Upper lobe of left lung (tissue), 6 donors: ENCODE measurements at regions not wholly inside any gene's neighbourhood (a gene's known extent, or its start where the extent isn't known, plus 50 kb on each side); places are given as distances from the start of the nearest gene placed in this dataset.

Source experiments
- ATAC-seq, 2 donors: fragments of 200-7000 bp; cut with Tn5 transposase; one replicate each; pipeline ENCODE4 v1.9.1; 2022; ENCODE audit warnings: mild to moderate bottlenecking in 2 of 2, moderate library complexity in 2 of 2; ENCODE audit not compliant: low FRiP score in 2 of 2
- DNase-seq, 2 donors: peaks; one replicate each; pipeline ENCODE4 v3.0.0-alpha.2; 2019 to 2020
- H3K27ac ChIP-seq, 4 donors: fragments of 200-600 bp; sonication (generic); one replicate each; pipeline ENCODE4 v1.5.1; 2016 to 2019
- H3K27me3 ChIP-seq, 4 donors: fragments of 200-600 bp; sonication (generic); one replicate each; pipeline ENCODE4 v1.5.1; 2017 to 2019
- H3K36me3 ChIP-seq, 4 donors: fragments of 200-600 bp; sonication (generic); one replicate each; pipeline ENCODE4 v1.5.1; 2016 to 2019
- H3K4me1 ChIP-seq, 4 donors: fragments of 200-600 bp; sonication (generic); one replicate each; pipeline ENCODE4 v1.5.1; 2018 to 2019
- H3K4me3 ChIP-seq, 4 donors: fragments of 200-600 bp; sonication (generic); one replicate each; pipeline ENCODE4 v1.5.1; 2017 to 2019; ENCODE audit warnings: mild to moderate bottlenecking in 2 of 4, moderate library complexity in 1 of 4
- H3K9me3 ChIP-seq, 4 donors: fragments of 200-600 bp; sonication (generic); one replicate each; pipeline ENCODE4 v1.5.1; 2018 to 2019
- EP300 ChIP-seq, 4 donors: sonication (generic); formaldehyde crosslinking; IDR thresholded peaks; one replicate each; pipeline ENCODE4 v1.5.1; 2017; ENCODE audit warnings: antibody characterized with exemption in 4 of 4, control low read depth in 2 of 4
- POLR2A ChIP-seq, 4 donors: fragments of 450-650 bp; IDR thresholded peaks; one replicate each; pipeline ENCODE4 v1.5.1; 2016 to 2017; ENCODE audit warnings: antibody characterized with exemption in 4 of 4, mild to moderate bottlenecking in 2 of 4
- POLR2AphosphoS5 ChIP-seq, 2 donors: sonication (generic); formaldehyde crosslinking; IDR thresholded peaks; one replicate each; pipeline ENCODE4 v1.5.1; 2017; ENCODE audit warnings: antibody characterized with exemption in 2 of 2
- WGBS, 2 donors: methylation state at CpG; one replicate each; pipeline ENCODE4 v1.1.5; 2017 to 2018; 5-methylcytosine and 5-hydroxymethylcytosine counted together
- TF ChIP-seq, protein P1 (sequence below), 6 experiments: fragments of 450-650 bp in 4 of 6; fragments of 200-600 bp in 2 of 6; sonication (generic) in 2 of 6; IDR thresholded peaks; one replicate each; pipeline ENCODE4 v1.5.1; 2016 to 2019; ENCODE audit warnings: antibody characterized with exemption in 6 of 6
- donor health status: DM: no; HTN: no; CAD: no; lungs with moderate emphysema.
- donor health status: DM: no; HTN: yes; CAD: no; lungs with severe emphysema.

GRCh38 chr12:20250761-20251160 lies 117.6 kb upstream of the PDE3A start:
- Histone ChIP-seq H3K27me3 (no peaks in the 10 kb centered on the region), H3K27ac (no peak overlapping the region), H3K4me1 (no peaks in the 10 kb centered on the region), H3K9me3 (no peaks in the 10 kb centered on the region), H3K4me3 (no peak overlapping the region), H3K36me3 (no peaks in the 10 kb centered on the region)
- TF ChIP-seq POLR2A (IDR thresholded peaks at IDR 0.05) (no peak), POLR2AphosphoS5 (IDR thresholded peaks at IDR 0.05) (no peak), EP300 (IDR thresholded peaks at IDR 0.05) (no peak)
- TF ChIP-seq, protein P1, sequence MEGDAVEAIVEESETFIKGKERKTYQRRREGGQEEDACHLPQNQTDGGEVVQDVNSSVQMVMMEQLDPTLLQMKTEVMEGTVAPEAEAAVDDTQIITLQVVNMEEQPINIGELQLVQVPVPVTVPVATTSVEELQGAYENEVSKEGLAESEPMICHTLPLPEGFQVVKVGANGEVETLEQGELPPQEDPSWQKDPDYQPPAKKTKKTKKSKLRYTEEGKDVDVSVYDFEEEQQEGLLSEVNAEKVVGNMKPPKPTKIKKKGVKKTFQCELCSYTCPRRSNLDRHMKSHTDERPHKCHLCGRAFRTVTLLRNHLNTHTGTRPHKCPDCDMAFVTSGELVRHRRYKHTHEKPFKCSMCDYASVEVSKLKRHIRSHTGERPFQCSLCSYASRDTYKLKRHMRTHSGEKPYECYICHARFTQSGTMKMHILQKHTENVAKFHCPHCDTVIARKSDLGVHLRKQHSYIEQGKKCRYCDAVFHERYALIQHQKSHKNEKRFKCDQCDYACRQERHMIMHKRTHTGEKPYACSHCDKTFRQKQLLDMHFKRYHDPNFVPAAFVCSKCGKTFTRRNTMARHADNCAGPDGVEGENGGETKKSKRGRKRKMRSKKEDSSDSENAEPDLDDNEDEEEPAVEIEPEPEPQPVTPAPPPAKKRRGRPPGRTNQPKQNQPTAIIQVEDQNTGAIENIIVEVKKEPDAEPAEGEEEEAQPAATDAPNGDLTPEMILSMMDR (IDR thresholded peaks at IDR 0.05) = no peak
- DNase-seq (no peak), ATAC-seq (no peak)
- WGBS, 2 donors = 86 to 90% methylated on average over 1 of the region's 1 CpG

DNA sequence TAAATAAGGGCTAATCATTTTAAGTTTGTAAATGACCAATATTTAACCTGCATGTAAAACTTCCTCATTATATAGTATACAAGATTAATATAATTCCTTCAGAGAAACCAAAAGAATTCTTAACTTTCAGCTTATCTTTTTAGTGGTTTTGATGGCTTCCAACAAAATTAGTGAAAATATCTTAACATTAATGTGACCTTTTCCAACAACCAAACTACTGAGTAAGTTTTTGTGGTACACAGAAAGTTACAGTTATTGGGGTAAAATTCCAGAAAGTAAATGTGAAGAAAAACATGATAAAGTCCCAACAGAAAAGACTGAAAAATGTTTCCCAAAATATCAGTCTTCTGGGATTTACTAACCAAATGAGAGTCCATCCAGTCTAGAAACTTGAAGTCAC lies 111.0 kb upstream of the PDE3A start:
- DNase-seq (no peak), ATAC-seq (no peak)
- no peak overlapping the region for H3K4me3 ChIP-seq
- H3K4me1 ChIP-seq = no peaks in the 10 kb centered on the region
- no peaks in the 10 kb centered on the region for H3K9me3 ChIP-seq
- no peak overlapping the region for H3K27ac ChIP-seq
- TF ChIP-seq, protein P1 (IDR thresholded peaks at IDR 0.05) = no peak
- no peak for TF ChIP-seq POLR2AphosphoS5 (IDR thresholded peaks at IDR 0.05)
- TF ChIP-seq EP300 (IDR thresholded peaks at IDR 0.05) = no peak
- no peak for TF ChIP-seq POLR2A (IDR thresholded peaks at IDR 0.05)
- no peaks in the 10 kb centered on the region for H3K36me3 ChIP-seq
- H3K27me3 ChIP-seq = no peaks in the 10 kb centered on the region

DNA sequence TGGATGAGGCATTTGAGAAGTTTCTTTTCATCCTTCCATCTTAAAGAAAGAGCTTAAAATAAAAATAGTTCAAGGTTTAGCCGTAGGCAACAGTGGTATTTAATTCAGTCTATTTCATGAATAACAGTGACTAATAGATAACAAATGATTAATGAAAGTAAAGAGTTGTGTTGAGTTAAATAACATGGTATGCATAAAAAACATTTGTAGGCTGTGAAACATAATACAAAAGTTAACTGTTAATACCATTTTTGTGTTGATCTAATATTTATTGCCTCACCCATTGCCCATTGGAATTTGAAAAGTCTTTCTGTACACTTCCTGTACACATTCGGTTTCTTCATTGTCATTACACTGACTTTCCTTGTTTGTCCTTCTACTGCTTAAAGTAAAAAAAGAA lies 108.6 kb upstream of the PDE3A start:
- Histone ChIP-seq H3K4me1 (no peaks in the 10 kb centered on the region), H3K27ac (no peak overlapping the region), H3K27me3 (no peaks in the 10 kb centered on the region), H3K4me3 (no peak overlapping the region), H3K36me3 (no peaks in the 10 kb centered on the region), H3K9me3 (no peaks in the 10 kb centered on the region)
- TF ChIP-seq POLR2A (IDR thresholded peaks at IDR 0.05) = no peak
- TF ChIP-seq, protein P1 (IDR thresholded peaks at IDR 0.05) = no peak
- TF ChIP-seq EP300 (IDR thresholded peaks at IDR 0.05) = no peak
- TF ChIP-seq POLR2AphosphoS5 (IDR thresholded peaks at IDR 0.05) = no peak
- ATAC-seq (no peak), DNase-seq (no peak)
- 78 to 84% methylated on average over 2 of the region's 2 CpGs for WGBS, 2 donors

GRCh38 chr12:20260851-20261250 lies 107.5 kb upstream of the PDE3A start:
- DNase-seq (no peak), ATAC-seq (no peak)
- Histone ChIP-seq H3K36me3 (no peaks in the 10 kb centered on the region), H3K27ac (no peak overlapping the region), H3K4me1 (no peaks in the 10 kb centered on the region), H3K27me3 (no peaks in the 10 kb centered on the region), H3K4me3 (no peak overlapping the region), H3K9me3 (no peaks in the 10 kb centered on the region)
- WGBS, 2 donors = 29 to 45% methylated on average over 4 of the region's 4 CpGs
- TF ChIP-seq POLR2AphosphoS5 (IDR thresholded peaks at IDR 0.05) (no peak), POLR2A (IDR thresholded peaks at IDR 0.05) (no peak), EP300 (IDR thresholded peaks at IDR 0.05) (no peak)
- TF ChIP-seq, protein P1 (IDR thresholded peaks at IDR 0.05) = no peak

GRCh38 chr12:20262119-20262518 lies 106.2 kb upstream of the PDE3A start:
- 88 to 91% methylated on average over 2 of the region's 2 CpGs for WGBS, 2 donors
- no peak overlapping the region for H3K27ac ChIP-seq
- H3K27me3 ChIP-seq = no peaks in the 10 kb centered on the region
- H3K36me3 ChIP-seq = no peaks in the 10 kb centered on the region
- no peak for ATAC-seq
- TF ChIP-seq EP300 (IDR thresholded peaks at IDR 0.05) = no peak
- TF ChIP-seq, protein P1 (IDR thresholded peaks at IDR 0.05) = no peak
- no peak for TF ChIP-seq POLR2A (IDR thresholded peaks at IDR 0.05)
- no peak for TF ChIP-seq POLR2AphosphoS5 (IDR thresholded peaks at IDR 0.05)
- H3K4me1 ChIP-seq = no peaks in the 10 kb centered on the region
- DNase-seq = no peak
- no peaks in the 10 kb centered on the region for H3K9me3 ChIP-seq
- H3K4me3 ChIP-seq = no peak overlapping the region
